Keratinocyte (primary cell): ENCODE measurements at regions not wholly inside any gene's neighbourhood (a gene's known extent, or its start where the extent isn't known, plus 50 kb on each side); places are given as distances from the start of the nearest gene placed in this dataset.

Experiments
- EZH2 ChIP-seq: IDR thresholded peaks from one replicate; pipeline ENCODE4 v1.6.1; 2012; ENCODE audit warnings: inconsistent platforms, mild to moderate bottlenecking, low read length, moderate library complexity
- TF ChIP-seq, protein P1 (sequence below), 3 experiments: IDR thresholded peaks in 1 of 3; conservative IDR thresholded peaks in 1 of 3; optimal IDR thresholded peaks in 1 of 3; 2 replicates in 2 of 3; 3 replicates in 1 of 3; pipeline versions ENCODE3 to v1.5.1; 2011; ENCODE audit warnings: low read length in 3 of 3, mild to moderate bottlenecking in 3 of 3, moderate library complexity in 2 of 3, control low read depth in 1 of 3, inconsistent platforms in 1 of 3; ENCODE audit not compliant: insufficient read depth in 2 of 3; ENCODE audit errors: extremely low read depth in 1 of 3

DNA sequence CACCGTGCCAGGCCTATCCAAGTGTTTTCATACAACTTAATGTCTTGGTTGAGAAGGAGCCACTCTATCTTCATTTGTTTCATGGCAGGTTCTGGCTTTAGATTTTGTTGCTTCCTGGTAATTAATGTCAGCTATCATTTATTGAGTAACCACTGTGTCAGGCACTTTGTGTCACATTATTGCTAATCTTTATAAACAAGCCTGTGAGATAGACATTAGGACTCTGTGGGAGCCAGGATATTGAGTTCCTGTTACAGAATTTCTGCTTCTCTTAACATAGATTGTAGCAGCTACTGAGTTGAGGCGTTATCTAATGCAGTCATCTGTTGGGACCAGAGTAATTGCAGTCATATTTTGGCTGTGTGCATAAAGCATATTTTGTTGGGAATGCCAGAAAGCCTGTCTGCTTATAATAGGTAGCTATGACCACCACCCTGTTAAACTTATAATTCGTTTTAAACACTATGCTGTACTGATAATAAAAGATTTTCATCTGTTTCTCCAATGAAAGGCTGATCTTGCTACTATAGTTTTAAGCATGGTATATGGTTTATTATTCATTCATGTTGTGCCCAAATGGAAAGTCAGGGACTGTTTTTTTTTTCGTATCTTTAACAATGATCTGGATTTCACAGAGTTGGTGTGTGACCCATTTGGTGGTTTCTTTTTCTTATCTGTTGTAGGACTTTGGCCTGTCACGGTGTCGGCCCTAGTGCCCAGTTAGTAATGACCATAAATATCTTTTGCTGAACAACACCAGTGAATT lies 432.6 kb downstream of the PCNX1 start:
- TF ChIP-seq, protein P1, sequence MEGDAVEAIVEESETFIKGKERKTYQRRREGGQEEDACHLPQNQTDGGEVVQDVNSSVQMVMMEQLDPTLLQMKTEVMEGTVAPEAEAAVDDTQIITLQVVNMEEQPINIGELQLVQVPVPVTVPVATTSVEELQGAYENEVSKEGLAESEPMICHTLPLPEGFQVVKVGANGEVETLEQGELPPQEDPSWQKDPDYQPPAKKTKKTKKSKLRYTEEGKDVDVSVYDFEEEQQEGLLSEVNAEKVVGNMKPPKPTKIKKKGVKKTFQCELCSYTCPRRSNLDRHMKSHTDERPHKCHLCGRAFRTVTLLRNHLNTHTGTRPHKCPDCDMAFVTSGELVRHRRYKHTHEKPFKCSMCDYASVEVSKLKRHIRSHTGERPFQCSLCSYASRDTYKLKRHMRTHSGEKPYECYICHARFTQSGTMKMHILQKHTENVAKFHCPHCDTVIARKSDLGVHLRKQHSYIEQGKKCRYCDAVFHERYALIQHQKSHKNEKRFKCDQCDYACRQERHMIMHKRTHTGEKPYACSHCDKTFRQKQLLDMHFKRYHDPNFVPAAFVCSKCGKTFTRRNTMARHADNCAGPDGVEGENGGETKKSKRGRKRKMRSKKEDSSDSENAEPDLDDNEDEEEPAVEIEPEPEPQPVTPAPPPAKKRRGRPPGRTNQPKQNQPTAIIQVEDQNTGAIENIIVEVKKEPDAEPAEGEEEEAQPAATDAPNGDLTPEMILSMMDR (optimal IDR thresholded peaks at IDR 0.05 in 1 of 3, IDR thresholded peaks at IDR 0.05 in 1 of 3, conservative IDR thresholded peaks at IDR 0.05 in 1 of 3; ENCODE audit: extremely low read depth in 1 of 3, insufficient read depth in 2 of 3, low read length in 3 of 3) = no peak
- no peak for TF ChIP-seq EZH2
